ENCODE measurements at regions not wholly inside any gene's neighbourhood (a gene's known extent, or its start where the extent isn't known, plus 50 kb on each side); places are given as distances from the start of the nearest gene placed in this dataset.

DNA sequence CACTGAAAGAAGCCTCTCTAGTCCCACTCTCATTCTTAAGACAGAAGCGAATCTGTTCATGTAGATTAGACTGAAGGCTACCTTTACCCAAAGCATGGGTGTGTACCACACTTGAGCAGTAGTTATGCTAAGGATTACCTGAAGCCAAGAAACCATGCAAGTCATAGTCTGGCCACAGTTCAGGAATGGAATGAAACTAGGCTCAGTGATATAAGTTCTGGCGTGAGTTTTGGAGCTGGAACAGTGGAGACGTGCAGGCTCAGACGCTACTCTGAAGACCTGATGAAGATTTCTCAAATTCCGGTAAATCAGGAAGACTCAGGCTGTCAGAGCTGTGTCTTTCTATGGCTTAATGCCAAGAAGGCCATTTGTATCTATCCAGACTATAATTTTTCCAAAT lies 219.9 kb downstream of the HDGFL1 start:
- TF ChIP-seq, protein P1, sequence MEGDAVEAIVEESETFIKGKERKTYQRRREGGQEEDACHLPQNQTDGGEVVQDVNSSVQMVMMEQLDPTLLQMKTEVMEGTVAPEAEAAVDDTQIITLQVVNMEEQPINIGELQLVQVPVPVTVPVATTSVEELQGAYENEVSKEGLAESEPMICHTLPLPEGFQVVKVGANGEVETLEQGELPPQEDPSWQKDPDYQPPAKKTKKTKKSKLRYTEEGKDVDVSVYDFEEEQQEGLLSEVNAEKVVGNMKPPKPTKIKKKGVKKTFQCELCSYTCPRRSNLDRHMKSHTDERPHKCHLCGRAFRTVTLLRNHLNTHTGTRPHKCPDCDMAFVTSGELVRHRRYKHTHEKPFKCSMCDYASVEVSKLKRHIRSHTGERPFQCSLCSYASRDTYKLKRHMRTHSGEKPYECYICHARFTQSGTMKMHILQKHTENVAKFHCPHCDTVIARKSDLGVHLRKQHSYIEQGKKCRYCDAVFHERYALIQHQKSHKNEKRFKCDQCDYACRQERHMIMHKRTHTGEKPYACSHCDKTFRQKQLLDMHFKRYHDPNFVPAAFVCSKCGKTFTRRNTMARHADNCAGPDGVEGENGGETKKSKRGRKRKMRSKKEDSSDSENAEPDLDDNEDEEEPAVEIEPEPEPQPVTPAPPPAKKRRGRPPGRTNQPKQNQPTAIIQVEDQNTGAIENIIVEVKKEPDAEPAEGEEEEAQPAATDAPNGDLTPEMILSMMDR (IDR thresholded peaks at IDR 0.05; ENCODE audit: extremely low read depth, missing control alignments): no peak

DNA sequence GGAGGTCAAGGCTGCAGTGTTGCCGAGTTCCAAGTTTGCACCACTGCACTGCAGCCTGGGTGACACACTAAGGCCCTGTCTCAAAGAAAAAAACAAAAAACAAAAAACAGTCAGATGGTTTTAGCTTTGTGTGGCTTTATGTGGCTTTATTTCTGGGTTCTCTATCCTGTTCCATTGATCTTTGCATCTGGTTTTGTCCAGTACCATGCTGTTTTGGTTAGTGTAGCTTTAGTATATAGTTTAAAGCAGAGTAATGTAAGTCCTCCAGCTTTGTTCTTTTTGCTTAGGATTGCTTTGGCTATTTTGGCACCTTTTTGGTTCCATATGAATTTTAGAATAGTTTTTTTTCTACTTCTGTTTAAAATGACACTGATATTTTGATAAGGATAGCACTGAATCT lies 225.5 kb downstream of the HDGFL1 start:
- DNase-seq (ENCODE audit: low spot score): no peak
- TF ChIP-seq, protein P1 (IDR thresholded peaks at IDR 0.05; ENCODE audit: extremely low read depth, missing control alignments): no peak

More for the DNA sequence above, 219.9 kb downstream of the HDGFL1 start:
- no peak for DNase-seq (ENCODE audit: low spot score)

- TF ChIP-seq, protein P1 (IDR thresholded peaks at IDR 0.05; ENCODE audit: extremely low read depth, missing control alignments): no peak
- no peak for DNase-seq (ENCODE audit: low spot score)
Observed at GRCh38 chr6:22800451-22800850, 231.1 kb downstream of the HDGFL1 start.

- TF ChIP-seq, protein P1 (IDR thresholded peaks at IDR 0.05; ENCODE audit: extremely low read depth, missing control alignments): no peak
- DNase-seq (ENCODE audit: low spot score): no peak
Observed at GRCh38 chr6:22801831-22802230, 232.5 kb downstream of the HDGFL1 start.

GRCh38 chr6:22804620-22805261 lies 235.4 kb downstream of the HDGFL1 start:
- DNase-seq (ENCODE audit: low spot score): no peak
- TF ChIP-seq, protein P1 (IDR thresholded peaks at IDR 0.05; ENCODE audit: extremely low read depth, missing control alignments): no peak

GRCh38 chr6:22807261-22807660 lies 237.9 kb downstream of the HDGFL1 start:
- TF ChIP-seq, protein P1 (IDR thresholded peaks at IDR 0.05; ENCODE audit: extremely low read depth, missing control alignments): no peak
- no peak for DNase-seq (ENCODE audit: low spot score)

DNA sequence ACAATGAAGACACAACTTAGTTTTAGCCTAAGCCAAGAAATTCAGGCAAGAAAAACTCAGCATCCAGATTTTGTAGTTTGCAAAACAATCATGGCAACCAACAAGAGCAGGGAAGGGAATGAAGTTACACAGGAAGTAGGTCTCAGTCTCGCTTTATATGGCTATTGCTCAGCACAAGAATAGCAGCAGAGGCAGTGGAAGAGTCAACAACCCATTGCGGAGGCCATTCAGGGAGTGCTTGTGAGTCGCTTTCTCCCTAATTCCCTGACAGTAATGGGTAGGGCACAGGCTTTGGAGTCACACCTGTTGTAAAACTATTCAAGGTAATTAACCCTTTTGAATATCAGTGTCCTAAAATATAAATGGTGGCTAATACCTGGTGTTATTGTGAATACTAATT lies 238.5 kb downstream of the HDGFL1 start:
- DNase-seq (ENCODE audit: low spot score): no peak
- TF ChIP-seq, protein P1 (IDR thresholded peaks at IDR 0.05; ENCODE audit: extremely low read depth, missing control alignments): no peak
